HL-60 (cell line): ENCODE measurements at regions not wholly inside any gene's neighbourhood (a gene's known extent, or its start where the extent isn't known, plus 50 kb on each side); places are given as distances from the start of the nearest gene placed in this dataset.

Experiments used
- GABPA ChIP-seq: IDR thresholded peaks from 2 replicates; pipeline ENCODE4 v1.6.1; 2012; ENCODE audit warnings: low read depth
- POLR2AphosphoS5 ChIP-seq: IDR thresholded peaks from 2 replicates; pipeline ENCODE4 v1.6.1; 2012; ENCODE audit warnings: low read depth
- TF ChIP-seq, protein P1 (sequence below): IDR thresholded peaks from one replicate; pipeline ENCODE4 v1.5.1; 2011; ENCODE audit warnings: low read length, control low read depth, inconsistent platforms; ENCODE audit not compliant: insufficient read depth
- TF ChIP-seq, protein P2 (sequence below): IDR thresholded peaks from 2 replicates; pipeline ENCODE4 v1.6.1; 2012; ENCODE audit warnings: low read depth; ENCODE audit not compliant: insufficient replicate concordance

DNA sequence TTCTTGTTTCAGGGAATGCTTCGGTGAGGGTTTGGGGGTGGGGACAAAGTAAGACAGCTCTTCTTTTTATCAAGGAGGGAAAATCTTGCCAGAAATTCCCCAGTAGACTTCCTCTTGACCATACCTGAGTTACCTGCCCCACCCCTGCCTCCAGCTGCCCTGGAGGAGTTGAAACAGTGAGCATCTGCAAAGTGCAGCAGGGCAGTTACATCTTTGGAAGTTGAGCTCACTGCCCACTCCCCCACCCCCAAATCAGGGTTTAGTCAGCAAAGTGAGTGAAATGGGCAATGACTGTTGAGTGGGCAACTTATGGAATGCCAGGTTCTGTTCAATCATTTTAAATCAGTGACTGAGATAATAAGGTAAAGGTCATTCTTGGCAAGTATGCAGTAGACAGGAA is 98.8 kb downstream of the BANF2 start:
- TF ChIP-seq, protein P1, sequence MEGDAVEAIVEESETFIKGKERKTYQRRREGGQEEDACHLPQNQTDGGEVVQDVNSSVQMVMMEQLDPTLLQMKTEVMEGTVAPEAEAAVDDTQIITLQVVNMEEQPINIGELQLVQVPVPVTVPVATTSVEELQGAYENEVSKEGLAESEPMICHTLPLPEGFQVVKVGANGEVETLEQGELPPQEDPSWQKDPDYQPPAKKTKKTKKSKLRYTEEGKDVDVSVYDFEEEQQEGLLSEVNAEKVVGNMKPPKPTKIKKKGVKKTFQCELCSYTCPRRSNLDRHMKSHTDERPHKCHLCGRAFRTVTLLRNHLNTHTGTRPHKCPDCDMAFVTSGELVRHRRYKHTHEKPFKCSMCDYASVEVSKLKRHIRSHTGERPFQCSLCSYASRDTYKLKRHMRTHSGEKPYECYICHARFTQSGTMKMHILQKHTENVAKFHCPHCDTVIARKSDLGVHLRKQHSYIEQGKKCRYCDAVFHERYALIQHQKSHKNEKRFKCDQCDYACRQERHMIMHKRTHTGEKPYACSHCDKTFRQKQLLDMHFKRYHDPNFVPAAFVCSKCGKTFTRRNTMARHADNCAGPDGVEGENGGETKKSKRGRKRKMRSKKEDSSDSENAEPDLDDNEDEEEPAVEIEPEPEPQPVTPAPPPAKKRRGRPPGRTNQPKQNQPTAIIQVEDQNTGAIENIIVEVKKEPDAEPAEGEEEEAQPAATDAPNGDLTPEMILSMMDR = no peak
- TF ChIP-seq POLR2AphosphoS5 = no peak
- TF ChIP-seq, protein P2, sequence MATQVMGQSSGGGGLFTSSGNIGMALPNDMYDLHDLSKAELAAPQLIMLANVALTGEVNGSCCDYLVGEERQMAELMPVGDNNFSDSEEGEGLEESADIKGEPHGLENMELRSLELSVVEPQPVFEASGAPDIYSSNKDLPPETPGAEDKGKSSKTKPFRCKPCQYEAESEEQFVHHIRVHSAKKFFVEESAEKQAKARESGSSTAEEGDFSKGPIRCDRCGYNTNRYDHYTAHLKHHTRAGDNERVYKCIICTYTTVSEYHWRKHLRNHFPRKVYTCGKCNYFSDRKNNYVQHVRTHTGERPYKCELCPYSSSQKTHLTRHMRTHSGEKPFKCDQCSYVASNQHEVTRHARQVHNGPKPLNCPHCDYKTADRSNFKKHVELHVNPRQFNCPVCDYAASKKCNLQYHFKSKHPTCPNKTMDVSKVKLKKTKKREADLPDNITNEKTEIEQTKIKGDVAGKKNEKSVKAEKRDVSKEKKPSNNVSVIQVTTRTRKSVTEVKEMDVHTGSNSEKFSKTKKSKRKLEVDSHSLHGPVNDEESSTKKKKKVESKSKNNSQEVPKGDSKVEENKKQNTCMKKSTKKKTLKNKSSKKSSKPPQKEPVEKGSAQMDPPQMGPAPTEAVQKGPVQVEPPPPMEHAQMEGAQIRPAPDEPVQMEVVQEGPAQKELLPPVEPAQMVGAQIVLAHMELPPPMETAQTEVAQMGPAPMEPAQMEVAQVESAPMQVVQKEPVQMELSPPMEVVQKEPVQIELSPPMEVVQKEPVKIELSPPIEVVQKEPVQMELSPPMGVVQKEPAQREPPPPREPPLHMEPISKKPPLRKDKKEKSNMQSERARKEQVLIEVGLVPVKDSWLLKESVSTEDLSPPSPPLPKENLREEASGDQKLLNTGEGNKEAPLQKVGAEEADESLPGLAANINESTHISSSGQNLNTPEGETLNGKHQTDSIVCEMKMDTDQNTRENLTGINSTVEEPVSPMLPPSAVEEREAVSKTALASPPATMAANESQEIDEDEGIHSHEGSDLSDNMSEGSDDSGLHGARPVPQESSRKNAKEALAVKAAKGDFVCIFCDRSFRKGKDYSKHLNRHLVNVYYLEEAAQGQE = no peak
- no peak for TF ChIP-seq GABPA
